ENCODE measurements at regions not wholly inside any gene's neighbourhood (a gene's known extent, or its start where the extent isn't known, plus 50 kb on each side); places are given as distances from the start of the nearest gene placed in this dataset.

DNA sequence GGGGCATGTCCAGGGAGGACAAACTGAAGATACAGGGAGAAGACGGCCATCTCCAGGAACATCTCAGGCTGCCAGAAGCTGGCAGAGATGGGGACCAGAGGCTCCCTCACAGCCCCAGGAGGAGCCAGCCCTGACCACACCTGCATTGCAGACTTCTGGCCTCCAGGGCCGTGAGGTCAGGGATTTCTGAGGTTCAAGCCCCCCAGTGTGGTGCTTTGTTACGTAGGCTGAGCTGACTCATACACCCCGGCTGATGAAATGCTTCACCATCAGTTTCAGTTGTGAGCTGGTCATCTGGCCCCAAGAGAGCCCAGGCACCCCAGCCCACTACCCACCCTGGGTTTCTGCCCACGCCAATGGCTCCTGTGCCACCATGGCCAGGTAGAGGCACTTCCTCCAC lies 106.4 kb downstream of the SIK1 start:
- no peak overlapping the region for H3K27ac ChIP-seq
- TF ChIP-seq ZFX (IDR thresholded peaks at IDR 0.05): no peak
- TF ChIP-seq, protein P1, sequence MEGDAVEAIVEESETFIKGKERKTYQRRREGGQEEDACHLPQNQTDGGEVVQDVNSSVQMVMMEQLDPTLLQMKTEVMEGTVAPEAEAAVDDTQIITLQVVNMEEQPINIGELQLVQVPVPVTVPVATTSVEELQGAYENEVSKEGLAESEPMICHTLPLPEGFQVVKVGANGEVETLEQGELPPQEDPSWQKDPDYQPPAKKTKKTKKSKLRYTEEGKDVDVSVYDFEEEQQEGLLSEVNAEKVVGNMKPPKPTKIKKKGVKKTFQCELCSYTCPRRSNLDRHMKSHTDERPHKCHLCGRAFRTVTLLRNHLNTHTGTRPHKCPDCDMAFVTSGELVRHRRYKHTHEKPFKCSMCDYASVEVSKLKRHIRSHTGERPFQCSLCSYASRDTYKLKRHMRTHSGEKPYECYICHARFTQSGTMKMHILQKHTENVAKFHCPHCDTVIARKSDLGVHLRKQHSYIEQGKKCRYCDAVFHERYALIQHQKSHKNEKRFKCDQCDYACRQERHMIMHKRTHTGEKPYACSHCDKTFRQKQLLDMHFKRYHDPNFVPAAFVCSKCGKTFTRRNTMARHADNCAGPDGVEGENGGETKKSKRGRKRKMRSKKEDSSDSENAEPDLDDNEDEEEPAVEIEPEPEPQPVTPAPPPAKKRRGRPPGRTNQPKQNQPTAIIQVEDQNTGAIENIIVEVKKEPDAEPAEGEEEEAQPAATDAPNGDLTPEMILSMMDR (conservative IDR thresholded peaks at IDR 0.05): no peak

DNA sequence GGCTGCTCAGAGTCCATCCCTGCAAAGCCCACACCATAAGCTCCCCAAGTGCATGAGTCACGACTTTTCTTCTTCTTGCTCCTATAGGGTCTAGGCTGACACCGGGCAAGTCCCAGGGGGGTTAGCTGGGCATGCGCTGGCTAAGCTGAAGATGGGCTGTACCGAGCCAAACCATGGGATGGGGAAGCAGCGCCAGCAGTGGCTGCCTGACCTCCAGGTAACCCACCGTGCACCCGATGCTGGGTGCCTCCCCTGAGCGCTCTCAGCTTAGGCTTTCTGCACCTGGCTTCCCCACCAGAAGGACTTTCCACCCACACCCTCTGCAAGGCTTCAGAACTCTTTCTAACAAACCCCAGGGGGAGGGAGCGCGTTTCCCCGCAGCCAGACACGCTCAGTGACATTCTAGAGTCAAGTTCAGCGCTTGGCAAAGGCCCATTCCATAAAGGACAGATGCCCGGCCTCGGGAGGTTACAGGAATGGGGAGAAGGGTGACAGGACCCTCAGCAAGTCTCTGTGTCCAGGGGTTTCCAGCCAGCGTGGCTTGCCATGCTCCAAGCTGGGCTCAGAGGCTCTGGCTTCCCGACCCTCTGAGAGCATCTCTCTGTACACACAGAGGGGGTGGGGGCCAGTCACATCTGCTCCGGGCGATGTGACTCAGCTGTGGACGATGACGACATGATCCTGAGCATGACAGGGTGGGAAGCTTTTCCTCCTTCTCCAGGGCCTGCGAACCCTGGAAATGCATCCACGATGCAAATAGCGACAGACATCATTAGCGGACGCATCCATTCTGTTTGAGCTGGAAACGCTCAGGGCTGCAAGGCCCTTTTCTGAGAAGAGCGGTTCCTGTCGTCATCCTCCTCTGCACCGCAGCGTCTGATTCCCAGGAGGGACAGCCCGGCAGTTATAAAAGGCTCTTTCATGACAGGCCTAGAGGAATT lies 107.8 kb downstream of the SIK1 start:
- TF ChIP-seq, protein P1 (conservative IDR thresholded peaks at IDR 0.05): no peak
- no peak for TF ChIP-seq ZFX (IDR thresholded peaks at IDR 0.05)
- H3K27ac ChIP-seq: no peak overlapping the region

DNA sequence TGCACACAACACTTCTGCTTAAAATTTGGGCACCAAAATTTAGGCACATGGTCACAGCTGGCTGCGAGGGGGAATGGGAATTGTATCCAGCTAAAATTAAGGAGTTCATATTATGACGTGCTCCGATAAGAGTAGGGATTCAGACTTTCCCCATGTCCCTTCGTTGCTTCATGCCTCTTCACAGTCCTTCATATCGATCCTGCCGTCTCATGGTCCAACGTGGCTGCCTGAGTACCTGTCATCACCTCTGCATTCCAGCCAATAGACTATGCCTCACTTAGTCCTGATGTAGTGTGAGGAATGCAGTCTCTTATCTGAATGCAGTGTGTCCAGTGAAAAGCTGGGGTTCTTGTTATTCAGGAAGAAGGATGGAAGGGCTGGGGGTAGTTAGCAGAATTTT lies 108.6 kb downstream of the SIK1 start:
- H3K27ac ChIP-seq: no peak overlapping the region
- TF ChIP-seq ZFX (IDR thresholded peaks at IDR 0.05): no peak
- TF ChIP-seq, protein P1 (conservative IDR thresholded peaks at IDR 0.05): no peak

DNA sequence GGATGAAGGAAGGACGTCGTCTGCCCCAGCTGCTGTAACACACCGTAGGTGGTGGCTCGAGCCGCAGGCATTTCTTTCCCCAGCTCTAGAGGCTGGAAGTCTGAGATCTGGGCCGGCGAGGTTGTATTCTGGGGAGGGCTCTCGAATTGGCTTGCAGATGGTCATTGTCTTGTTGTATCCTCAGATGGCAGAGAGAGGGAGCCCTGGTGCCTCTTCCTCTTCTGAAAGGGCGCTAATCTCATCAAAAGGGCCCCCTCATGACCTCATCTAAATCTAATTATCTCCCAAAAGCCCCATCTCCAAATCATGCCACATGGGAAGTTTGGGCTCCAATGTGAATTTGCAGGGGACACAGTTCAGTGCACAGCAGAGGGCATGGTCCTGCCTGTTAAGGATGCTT lies 109.0 kb downstream of the SIK1 start:
- no peak for TF ChIP-seq ZFX (IDR thresholded peaks at IDR 0.05)
- TF ChIP-seq, protein P1 (conservative IDR thresholded peaks at IDR 0.05): no peak
- H3K27ac ChIP-seq: no peak overlapping the region

DNA sequence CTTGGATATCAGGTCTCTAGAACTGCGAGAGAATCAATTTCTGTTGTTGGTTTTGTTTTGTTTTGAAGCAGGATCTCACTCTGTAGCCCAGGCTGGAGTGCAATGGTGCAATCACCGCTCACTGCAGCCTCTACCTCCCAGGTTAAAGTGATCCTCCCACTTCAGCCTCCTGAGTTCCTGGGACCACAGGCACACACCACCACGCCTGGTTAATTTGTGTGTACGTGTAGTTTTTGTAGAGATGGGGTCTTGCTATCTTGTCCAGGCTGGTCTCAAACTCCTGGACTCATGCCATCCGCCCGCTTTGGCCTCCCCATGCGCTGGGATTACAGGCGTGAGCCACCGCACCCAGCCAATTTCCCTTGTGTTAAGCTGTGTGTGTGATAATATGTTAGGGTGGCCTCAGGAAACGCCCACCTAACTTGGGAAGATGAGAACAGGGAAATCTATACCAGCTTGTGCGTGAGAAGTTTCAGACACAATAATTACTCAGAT lies 109.6 kb downstream of the SIK1 start:
- no peak overlapping the region for H3K27ac ChIP-seq
- TF ChIP-seq, protein P1 (conservative IDR thresholded peaks at IDR 0.05): no peak
- TF ChIP-seq ZFX (IDR thresholded peaks at IDR 0.05): no peak

DNA sequence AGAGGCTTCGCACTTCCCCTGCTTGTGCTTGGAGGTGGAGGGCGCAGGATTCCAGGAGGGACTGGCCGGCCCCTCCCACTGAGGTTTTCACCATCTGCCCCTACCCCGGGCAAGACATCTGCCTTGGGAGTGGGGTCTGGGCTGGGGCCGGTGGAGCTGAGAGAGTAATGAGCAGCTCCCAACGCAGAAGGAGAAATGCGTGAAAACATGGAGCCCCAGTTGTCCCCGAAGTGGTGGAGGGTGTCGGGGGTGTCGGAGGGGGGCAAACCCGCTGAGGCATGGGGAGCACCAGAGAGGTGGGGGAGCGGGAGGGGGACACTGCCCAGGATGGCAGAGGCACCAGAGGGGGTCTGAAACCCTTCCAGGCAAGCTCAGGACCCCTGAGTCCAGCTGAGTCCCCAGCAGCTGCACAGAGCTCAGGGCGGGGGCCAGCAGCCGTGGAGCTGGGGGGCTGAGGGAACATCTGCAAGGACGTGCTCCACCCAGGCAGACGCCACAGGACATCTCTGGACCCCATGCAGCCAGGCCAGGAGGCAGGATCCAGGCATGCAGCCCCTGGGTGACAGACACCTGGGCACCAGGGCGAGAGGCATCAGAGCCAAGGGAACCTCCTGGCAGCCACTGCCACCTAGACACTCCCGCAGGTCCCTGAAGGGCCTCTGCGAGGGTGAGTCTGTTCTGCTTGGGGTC lies 110.6 kb downstream of the SIK1 start:
- no peak for TF ChIP-seq ZFX (IDR thresholded peaks at IDR 0.05)
- TF ChIP-seq, protein P1 (conservative IDR thresholded peaks at IDR 0.05): no peak
- H3K27ac ChIP-seq: no peak overlapping the region

All from C4-2B (cell line).